SJSA1 (cell line): ENCODE measurements at regions not wholly inside any gene's neighbourhood (a gene's known extent, or its start where the extent isn't known, plus 50 kb on each side); places are given as distances from the start of the nearest gene placed in this dataset.

Source experiments
- DNase-seq, 2 experiments: peaks; one replicate each; pipeline ENCODE4 v3.0.0-alpha.2; 2015 to 2020; ENCODE audit warnings: low spot score in 2 of 2, low read depth in 1 of 2
- H3K27ac ChIP-seq: fragments of 250-450 bp; sonication (Bioruptor Pico); 2 replicates; pipeline ENCODE4 v1.5.1; 2020; ENCODE audit warnings: mild to moderate bottlenecking, moderate library complexity
- H3K27me3 ChIP-seq: fragments of 250-450 bp; sonication (Bioruptor Pico); replicated peaks from 2 replicates; pipeline ENCODE4 v1.5.1; 2020; ENCODE audit warnings: mild to moderate bottlenecking, moderate library complexity
- H3K36me3 ChIP-seq: fragments of 250-450 bp; sonication (Bioruptor Pico); 2 replicates; pipeline ENCODE4 v1.5.1; 2020; ENCODE audit warnings: mild to moderate bottlenecking
- H3K4me1 ChIP-seq: fragments of 250-450 bp; sonication (Bioruptor Pico); replicated peaks from 2 replicates; pipeline ENCODE4 v1.6.1; 2021; ENCODE audit warnings: mild to moderate bottlenecking
- H3K4me3 ChIP-seq: fragments of 250-450 bp; sonication (Bioruptor Pico); 2 replicates; pipeline ENCODE4 v1.5.1; 2020; ENCODE audit warnings: mild to moderate bottlenecking
- H3K9me3 ChIP-seq: fragments of 250-450 bp; sonication (Bioruptor Pico); replicated peaks from 2 replicates; pipeline ENCODE4 v1.5.1; 2020; ENCODE audit warnings: mild to moderate bottlenecking

DNA sequence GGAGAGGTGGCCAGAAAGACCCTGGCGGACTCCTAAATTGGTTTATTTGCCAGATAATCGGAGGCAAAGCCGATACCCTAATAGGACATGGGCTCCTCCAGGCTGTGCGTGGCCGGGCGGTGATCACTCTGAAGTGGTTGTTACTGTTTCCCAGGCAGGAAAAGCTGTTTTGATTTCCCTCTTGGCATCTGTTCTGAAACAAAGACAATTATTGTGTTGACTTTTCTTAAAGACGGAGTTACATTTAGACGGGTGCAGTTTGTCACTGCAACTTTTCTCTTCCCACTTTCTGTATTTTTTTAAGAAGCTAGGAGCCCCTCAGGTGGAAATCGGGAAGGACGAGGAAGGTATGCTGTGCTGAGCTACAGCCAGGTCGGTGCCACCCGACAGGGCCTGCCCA lies 1288.4 kb downstream of the BRD1 start:
- no peaks in the 10 kb centered on the region for H3K36me3 ChIP-seq
- H3K27ac ChIP-seq: no peak overlapping the region
- no peak for DNase-seq
- H3K4me3 ChIP-seq: no peak overlapping the region
- no peaks in the 10 kb centered on the region for H3K27me3 ChIP-seq
- no peaks in the 10 kb centered on the region for H3K4me1 ChIP-seq
- no peaks in the 10 kb centered on the region for H3K9me3 ChIP-seq

DNA sequence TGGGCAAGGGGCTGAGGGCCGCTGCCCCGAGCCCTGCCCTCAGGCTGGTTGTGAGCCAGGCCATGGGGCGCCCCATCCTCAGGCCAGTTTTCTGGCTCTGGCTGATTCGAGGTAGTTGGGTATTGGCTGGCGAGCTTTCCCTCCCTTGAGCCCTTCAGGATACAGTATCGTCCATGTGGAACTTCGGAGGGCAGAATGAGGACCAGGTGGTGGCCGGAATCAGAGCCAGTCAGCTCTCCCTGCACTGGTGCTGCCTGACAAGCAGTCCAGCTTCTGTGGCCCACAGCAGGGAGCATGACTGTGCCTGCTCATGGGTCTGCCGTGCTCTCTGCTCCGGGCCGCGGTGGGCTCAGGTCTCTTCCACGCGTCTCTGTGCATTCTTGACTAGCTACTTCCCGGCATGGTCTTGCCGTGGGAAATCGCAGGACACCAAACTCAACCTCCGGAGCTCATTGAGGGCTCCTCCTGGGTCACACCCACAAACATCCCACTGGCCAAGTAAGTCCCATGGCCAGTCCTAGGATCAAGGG lies 1289.3 kb downstream of the BRD1 start:
- no peaks in the 10 kb centered on the region for H3K36me3 ChIP-seq
- no peaks in the 10 kb centered on the region for H3K27me3 ChIP-seq
- no peaks in the 10 kb centered on the region for H3K4me1 ChIP-seq
- no peaks in the 10 kb centered on the region for H3K9me3 ChIP-seq
- H3K27ac ChIP-seq: no peak overlapping the region
- no peak overlapping the region for H3K4me3 ChIP-seq
- no peak for DNase-seq

DNA sequence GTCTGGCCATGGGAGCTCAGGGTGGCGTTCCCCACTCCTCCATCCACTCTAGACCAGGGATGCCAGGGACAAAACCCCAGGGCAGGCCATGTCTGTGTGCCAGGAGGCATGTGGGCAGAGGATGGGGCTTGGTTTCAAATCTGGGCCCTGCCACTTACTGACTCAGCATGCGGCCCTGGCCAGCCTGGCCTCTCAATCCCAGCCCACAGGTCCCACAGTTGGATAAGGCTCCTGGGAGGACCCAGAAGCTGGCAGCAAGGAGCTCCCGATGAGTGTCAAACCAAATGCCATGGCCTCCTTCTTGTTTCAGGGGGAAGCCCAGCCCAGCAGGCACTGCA lies 1290.4 kb downstream of the BRD1 start:
- DNase-seq: no peak
- H3K9me3 ChIP-seq: no peaks in the 10 kb centered on the region
- H3K27ac ChIP-seq: no peak overlapping the region
- no peaks in the 10 kb centered on the region for H3K36me3 ChIP-seq
- H3K4me1 ChIP-seq: no peaks in the 10 kb centered on the region
- no peak overlapping the region for H3K4me3 ChIP-seq
- no peaks in the 10 kb centered on the region for H3K27me3 ChIP-seq

DNA sequence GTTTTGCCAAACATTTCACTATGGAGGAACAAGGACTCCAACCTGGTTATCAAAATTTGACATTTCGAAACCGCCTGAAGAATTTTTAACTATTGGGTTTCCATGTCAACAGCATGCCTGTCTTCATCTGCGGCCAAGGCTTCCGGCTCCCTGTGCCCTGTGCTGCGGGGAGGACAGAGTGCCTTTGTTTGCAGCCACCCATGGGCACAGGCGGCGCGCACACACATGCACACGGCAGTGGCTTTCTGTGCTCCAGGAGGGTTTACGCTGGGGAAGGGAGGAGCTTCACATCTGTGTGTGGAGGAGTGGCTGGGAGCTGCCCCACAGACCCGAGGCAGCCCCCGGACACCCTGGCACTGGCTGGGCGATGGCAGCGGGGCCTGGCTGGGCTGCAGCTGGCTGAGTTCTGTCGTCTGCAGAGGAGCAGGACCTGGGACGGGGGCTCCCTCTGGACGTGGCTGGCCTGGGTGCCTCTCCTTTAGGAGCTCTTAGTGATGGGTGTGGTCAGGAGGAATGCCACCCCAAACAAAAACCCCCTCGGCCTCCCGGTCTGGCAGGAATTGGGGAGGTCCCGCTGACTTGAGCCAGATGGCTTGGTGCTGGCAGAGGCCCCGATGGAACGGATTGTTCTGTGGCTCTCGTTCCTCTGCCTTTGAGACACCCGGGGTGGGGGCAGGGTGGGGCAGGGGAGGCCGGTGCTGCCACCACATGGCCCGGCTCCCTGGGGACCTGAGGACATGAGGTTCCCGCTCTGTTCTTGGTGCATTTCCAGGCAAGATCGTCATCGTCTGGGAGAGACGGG lies 1290.9 kb downstream of the BRD1 start:
- H3K27ac ChIP-seq: no peak overlapping the region
- DNase-seq: no peak
- H3K4me3 ChIP-seq: no peak overlapping the region
- no peaks in the 10 kb centered on the region for H3K4me1 ChIP-seq
- H3K9me3 ChIP-seq: no peaks in the 10 kb centered on the region
- H3K36me3 ChIP-seq: no peaks in the 10 kb centered on the region
- no peaks in the 10 kb centered on the region for H3K27me3 ChIP-seq

DNA sequence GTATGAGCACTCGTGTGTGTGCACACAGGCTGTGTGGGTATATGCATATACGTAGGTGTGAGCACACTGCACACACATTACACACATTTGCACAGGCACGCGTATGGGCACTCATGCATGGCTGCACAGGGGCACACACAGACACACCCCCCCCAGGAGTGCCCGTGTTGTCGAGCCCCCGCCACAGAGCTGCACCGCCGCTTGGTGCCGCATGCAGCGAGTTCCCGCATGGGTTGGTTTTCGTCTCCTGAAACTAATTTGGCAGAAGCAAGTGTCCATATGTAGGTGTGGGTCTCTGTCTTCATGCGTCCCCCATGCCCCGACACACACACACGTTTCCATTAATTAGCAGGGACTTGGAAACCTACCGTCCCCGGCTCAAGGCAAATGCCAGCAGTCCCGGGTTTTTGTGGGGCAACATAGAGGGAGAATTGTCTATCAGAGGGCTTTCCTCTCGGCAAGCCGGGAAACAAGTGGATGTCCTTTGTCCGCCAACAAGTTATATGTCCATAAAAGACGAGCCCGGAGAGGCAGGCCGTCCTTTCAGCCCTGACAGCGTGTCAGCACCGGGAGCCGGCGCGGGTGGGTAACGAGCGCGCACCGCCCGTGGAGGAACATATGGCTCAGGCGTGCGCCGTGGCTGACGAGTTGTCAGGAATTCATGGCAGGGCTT lies 1291.7 kb downstream of the BRD1 start:
- no peak for DNase-seq
- Histone ChIP-seq H3K9me3 (no peaks in the 10 kb centered on the region), H3K4me3 (no peak overlapping the region), H3K4me1 (no peaks in the 10 kb centered on the region), H3K36me3 (no peaks in the 10 kb centered on the region), H3K27me3 (no peaks in the 10 kb centered on the region), H3K27ac (no peak overlapping the region)

DNA sequence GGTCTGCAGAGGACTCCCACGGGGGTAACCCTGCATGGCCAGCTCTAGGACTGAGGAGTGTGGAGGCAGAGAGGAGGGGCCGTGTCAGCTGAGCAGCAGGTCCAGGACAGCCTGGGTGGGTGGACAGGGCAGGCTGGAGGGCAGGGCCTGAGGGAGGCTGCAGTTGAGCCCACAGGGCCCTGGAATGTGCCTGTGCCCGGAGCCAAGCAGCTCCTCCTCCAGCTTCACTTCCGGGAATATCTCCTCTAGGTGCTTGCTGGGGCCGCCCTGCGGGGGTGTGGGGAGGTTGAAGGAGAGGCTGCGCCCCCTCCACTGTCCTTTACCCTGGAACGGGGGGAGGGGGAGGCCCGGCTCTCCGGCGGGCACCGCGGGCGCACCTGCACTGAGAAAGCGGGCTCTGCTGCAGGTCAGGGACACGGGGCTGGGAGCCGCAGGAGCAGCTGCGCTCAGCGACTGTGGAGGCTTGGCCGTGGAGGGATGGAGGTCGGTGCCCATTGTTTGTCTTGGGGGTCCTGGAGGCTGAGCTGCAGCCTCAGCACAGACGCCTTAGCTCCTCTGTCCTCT lies 1293.2 kb downstream of the BRD1 start:
- DNase-seq: no peak
- H3K27me3 ChIP-seq: no peaks in the 10 kb centered on the region
- H3K4me1 ChIP-seq: no peaks in the 10 kb centered on the region
- H3K9me3 ChIP-seq: no peaks in the 10 kb centered on the region
- H3K36me3 ChIP-seq: peaks cover 2% of the 10 kb centered on the region; the same call in 1 of the 2 replicates
- no peak overlapping the region for H3K4me3 ChIP-seq
- H3K27ac ChIP-seq: no peak overlapping the region

DNA sequence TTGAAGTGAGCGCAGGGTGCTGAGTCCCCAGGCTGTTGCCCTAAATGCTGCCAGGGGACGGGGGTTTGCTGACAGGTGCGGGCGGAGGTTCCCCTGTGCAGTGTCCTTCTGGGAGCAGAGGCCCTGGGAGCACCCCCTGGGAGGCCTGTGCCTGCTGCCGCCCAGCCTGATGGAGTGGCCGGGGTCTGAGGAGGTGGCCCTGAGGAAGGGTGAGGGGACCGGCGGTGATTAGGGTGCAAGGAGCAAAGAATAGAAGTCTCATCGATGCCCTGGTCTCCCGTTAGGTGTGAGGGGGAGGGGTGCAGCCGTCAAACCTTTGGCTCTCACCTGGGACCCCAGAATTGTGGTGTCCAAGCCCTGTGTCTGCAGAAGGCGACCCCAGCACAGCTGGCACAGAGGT lies 1294.7 kb downstream of the BRD1 start:
- Histone ChIP-seq H3K36me3 (peaks cover 2% of the 10 kb centered on the region; the same call in 1 of the 2 replicates), H3K27ac (no peak overlapping the region), H3K4me3 (no peak overlapping the region), H3K4me1 (no peaks in the 10 kb centered on the region), H3K27me3 (no peaks in the 10 kb centered on the region), H3K9me3 (no peaks in the 10 kb centered on the region)
- no peak for DNase-seq

DNA sequence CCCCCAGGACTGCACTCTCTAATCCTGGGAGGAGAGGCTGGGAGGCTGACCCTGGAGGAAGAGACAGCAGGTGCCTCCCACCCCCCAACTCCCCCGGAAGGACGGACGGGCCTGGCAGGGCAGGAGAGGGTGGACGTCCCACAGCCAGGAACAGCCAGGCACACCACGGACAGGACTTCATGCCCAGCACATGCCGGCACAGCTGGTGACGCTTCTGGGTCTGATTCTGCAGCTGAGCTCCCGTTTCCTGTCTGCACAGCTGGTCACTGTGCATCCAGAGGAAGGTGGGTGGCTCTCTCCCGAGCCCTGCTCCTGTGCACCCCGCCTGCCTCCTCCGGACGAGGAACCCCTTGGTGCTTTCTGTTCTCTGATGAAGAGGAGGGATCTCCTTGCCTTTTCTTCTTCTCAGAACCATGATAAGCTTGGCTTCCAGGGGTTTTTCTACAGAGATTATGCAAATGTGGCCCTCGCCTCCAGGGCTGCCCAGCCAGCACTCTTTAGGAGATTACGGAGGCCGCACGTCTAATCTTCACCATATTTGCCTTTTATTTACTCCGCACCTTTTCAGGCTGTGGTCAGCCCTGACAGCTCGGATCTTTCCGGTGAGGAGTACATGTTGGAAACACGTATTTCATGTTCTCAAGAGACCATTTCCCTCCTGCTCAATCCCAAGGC lies 1295.8 kb downstream of the BRD1 start:
- DNase-seq: no peak
- Histone ChIP-seq H3K4me3 (no peak overlapping the region), H3K36me3 (peaks cover 5% of the 10 kb centered on the region; the same call in 1 of the 2 replicates), H3K9me3 (no peaks in the 10 kb centered on the region), H3K27ac (no peak overlapping the region), H3K4me1 (no peaks in the 10 kb centered on the region), H3K27me3 (no peaks in the 10 kb centered on the region)

DNA sequence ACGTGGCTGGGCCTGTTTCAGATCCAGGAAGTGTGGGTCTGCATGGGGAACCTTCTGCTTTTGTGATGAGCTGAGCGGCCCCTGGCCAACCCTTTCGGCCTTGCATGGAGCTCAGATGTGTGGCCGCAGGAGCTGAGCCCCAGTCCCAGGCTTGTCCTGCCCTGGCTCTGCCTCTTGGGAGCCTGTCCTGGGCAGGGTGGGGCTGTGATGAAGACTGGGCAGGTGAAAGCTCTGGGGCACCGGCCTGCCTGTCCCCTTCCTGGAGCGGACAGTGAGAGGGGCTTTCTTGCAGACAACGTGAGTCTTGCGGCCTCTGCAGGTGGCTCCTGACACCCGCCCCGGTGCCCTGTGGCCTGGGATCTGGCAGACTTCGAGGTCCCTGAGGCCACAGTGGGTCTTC lies 1296.6 kb downstream of the BRD1 start:
- no peak overlapping the region for H3K4me3 ChIP-seq
- no peak for DNase-seq
- H3K9me3 ChIP-seq: no peaks in the 10 kb centered on the region
- H3K27me3 ChIP-seq: no peaks in the 10 kb centered on the region
- no peaks in the 10 kb centered on the region; the same call in 1 of the 2 replicates for H3K4me1 ChIP-seq
- no peak overlapping the region for H3K27ac ChIP-seq
- peaks cover 5% of the 10 kb centered on the region; the same call in 1 of the 2 replicates for H3K36me3 ChIP-seq

DNA sequence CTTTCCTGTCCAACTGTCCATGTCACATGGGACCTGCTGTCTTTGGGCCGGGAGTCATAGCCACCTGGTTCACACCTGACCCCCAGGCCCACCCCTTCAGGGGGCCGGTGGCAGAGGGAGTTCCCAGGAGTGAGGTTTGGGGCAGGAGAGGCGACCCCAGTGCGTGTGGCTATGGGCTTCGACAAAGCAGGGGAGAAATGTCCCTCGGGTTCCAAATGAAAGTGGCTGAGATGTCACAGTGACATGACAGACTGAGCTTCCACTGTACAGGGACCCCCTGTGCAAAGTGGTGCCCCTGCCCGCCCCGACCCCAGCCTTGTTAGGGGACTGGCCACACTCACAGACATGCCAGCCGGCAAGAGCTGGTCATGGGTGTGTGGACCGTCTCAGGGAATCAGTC lies 1297.0 kb downstream of the BRD1 start:
- Histone ChIP-seq H3K4me1 (no peaks in the 10 kb centered on the region; the same call in 1 of the 2 replicates), H3K27ac (no peak overlapping the region), H3K9me3 (no peaks in the 10 kb centered on the region), H3K36me3 (peaks cover 9% of the 10 kb centered on the region), H3K27me3 (no peaks in the 10 kb centered on the region), H3K4me3 (no peak overlapping the region)
- DNase-seq: no peak

DNA sequence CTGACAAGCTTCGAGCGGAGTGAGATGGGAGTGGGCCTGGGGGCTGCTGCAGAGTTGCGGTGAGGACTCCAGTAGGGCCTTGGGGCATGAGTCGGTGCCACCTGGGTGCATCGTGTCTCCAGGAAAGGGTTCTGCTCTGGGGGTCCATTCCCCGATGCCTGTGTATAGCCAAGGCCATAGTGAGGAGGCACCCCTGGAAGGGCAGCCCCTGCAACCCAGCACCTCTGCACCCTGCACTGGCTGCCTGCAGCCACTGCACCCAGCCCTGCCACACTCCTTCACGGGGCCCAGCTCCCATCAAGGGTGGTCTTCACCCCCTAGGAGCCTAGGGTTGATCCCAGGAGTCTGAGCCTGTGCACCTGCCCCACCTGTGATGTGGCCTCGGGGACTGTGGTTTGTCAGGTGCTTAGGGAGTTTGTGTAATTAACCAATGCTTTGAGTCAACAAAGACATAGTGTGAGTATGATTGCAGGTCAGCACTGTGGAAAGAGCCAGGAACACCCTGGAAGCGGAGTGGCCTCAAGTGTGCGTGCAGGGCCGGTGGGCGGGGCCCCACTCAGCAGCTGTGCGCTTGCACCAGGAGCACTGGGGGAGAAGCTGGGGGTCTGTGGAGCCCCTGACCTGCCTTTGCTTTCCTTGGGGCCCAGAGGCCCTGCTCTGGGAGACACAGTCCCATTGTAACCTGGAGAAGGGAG lies 1299.3 kb downstream of the BRD1 start:
- no peaks in the 10 kb centered on the region for H3K27me3 ChIP-seq
- H3K36me3 ChIP-seq: peaks cover 17% of the 10 kb centered on the region
- H3K27ac ChIP-seq: no peak overlapping the region
- H3K4me1 ChIP-seq: no peaks in the 10 kb centered on the region; the same call in 1 of the 2 replicates
- no peaks in the 10 kb centered on the region for H3K9me3 ChIP-seq
- DNase-seq: no peak
- no peak overlapping the region for H3K4me3 ChIP-seq

DNA sequence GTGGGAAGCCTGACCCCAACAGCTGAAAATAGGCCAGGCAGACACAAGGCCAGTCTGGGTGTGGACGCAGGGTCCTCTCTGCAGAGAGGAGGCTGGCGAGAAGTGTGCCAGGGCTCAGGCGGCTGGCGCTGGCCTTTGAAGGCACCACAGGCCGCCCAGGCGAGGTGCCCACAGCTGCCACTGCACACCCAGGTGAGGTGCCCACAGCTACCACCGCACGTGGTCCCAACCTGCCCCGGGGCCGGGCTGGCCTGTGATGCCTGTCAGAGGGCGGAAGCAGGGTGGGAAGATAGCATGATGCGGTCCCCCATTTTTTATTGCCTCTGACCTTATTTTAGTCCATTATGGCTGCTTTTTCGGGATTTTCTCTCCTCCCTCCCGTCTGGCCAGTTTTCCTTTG lies 1303.9 kb downstream of the BRD1 start:
- Histone ChIP-seq H3K4me3 (no peak overlapping the region), H3K36me3 (peaks cover 34% of the 10 kb centered on the region), H3K27ac (no peak overlapping the region), H3K27me3 (no peaks in the 10 kb centered on the region), H3K9me3 (no peaks in the 10 kb centered on the region), H3K4me1 (no peaks in the 10 kb centered on the region; the same call in 1 of the 2 replicates)
- no peak for DNase-seq

DNA sequence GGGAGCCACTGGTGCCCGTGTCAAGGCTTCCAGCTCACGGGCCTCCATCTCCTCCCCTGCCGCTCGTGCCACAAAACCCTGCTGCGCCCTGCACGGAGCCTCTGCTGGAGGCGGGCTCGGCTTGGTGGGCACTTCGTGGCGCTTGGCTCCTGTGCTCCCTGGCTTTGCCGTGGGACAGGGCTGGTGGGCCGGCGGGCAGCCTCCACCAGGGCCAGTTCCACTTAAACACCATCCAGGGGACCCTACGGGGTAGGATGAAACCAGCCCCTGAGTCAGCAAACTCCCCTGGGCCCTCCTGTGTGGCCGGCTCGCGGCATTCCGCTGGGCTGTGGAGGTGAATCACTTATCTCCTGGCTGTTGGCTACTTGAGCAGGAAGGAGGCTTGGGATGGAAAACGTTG lies 1304.6 kb downstream of the BRD1 start:
- Histone ChIP-seq H3K4me1 (no peaks in the 10 kb centered on the region; the same call in 1 of the 2 replicates), H3K27ac (no peak overlapping the region), H3K9me3 (no peaks in the 10 kb centered on the region), H3K36me3 (peaks cover 34% of the 10 kb centered on the region), H3K4me3 (no peak overlapping the region), H3K27me3 (no peaks in the 10 kb centered on the region)
- DNase-seq: no peak
